HL-60 (cell line): ENCODE measurements at regions not wholly inside any gene's neighbourhood (a gene's known extent, or its start where the extent isn't known, plus 50 kb on each side); places are given as distances from the start of the nearest gene placed in this dataset.

Experiments
- GABPA ChIP-seq: IDR thresholded peaks from 2 replicates; pipeline ENCODE4 v1.6.1; 2012; ENCODE audit warnings: low read depth
- POLR2AphosphoS5 ChIP-seq: IDR thresholded peaks from 2 replicates; pipeline ENCODE4 v1.6.1; 2012; ENCODE audit warnings: low read depth
- TF ChIP-seq, protein P1 (sequence below): IDR thresholded peaks from one replicate; pipeline ENCODE4 v1.5.1; 2011; ENCODE audit warnings: low read length, control low read depth, inconsistent platforms; ENCODE audit not compliant: insufficient read depth

DNA sequence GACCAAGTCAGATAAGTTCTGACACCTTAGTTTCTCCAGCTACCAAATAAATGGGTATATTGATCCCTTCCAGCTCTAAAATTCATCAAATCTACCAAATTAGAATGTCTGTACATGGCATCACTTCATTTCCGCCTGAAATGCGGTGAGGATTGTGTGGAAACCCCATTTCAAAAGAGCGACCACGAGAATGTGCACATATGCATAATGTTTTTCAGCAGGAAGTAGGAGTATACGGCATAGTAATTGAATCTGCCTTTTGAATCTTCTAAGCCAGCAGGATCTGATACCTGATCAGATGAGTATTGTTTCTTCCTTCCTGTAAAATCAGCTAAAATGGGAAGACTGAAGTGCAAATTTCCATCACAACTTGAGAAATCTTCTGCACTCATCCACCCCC lies 418.6 kb downstream of the TMEM38B start:
- TF ChIP-seq, protein P1, sequence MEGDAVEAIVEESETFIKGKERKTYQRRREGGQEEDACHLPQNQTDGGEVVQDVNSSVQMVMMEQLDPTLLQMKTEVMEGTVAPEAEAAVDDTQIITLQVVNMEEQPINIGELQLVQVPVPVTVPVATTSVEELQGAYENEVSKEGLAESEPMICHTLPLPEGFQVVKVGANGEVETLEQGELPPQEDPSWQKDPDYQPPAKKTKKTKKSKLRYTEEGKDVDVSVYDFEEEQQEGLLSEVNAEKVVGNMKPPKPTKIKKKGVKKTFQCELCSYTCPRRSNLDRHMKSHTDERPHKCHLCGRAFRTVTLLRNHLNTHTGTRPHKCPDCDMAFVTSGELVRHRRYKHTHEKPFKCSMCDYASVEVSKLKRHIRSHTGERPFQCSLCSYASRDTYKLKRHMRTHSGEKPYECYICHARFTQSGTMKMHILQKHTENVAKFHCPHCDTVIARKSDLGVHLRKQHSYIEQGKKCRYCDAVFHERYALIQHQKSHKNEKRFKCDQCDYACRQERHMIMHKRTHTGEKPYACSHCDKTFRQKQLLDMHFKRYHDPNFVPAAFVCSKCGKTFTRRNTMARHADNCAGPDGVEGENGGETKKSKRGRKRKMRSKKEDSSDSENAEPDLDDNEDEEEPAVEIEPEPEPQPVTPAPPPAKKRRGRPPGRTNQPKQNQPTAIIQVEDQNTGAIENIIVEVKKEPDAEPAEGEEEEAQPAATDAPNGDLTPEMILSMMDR: no peak
- no peak for TF ChIP-seq POLR2AphosphoS5
- TF ChIP-seq GABPA: no peak
